GM06990 (cell line): ENCODE measurements at regions not wholly inside any gene's neighbourhood (a gene's known extent, or its start where the extent isn't known, plus 50 kb on each side); places are given as distances from the start of the nearest gene placed in this dataset.

Experiments
- DNase-seq: peaks from one replicate; pipeline ENCODE4 v3.0.0-alpha.2; 2011; ENCODE audit not compliant: insufficient read length; ENCODE audit errors: extremely low read depth
- H3K27me3 ChIP-seq: replicated peaks from 2 replicates; pipeline ENCODE4 v1.6.0; 2011; ENCODE audit warnings: low read length; ENCODE audit not compliant: control insufficient read depth, insufficient read depth
- H3K36me3 ChIP-seq: 2 replicates; pipeline ENCODE4 v1.5.1; 2011; ENCODE audit warnings: low read length; ENCODE audit not compliant: control insufficient read depth, insufficient read depth
- H3K4me3 ChIP-seq: replicated peaks from 2 replicates; pipeline ENCODE4 v1.5.1; 2011; ENCODE audit warnings: low read depth, mild to moderate bottlenecking, control low read depth, low read length
- TF ChIP-seq, protein P1 (sequence below): IDR thresholded peaks from 2 replicates; pipeline ENCODE4 v1.5.1; 2011; ENCODE audit warnings: low read length, control low read depth, mild to moderate bottlenecking, inconsistent platforms; ENCODE audit not compliant: insufficient read depth, poor library complexity, severe bottlenecking

DNA sequence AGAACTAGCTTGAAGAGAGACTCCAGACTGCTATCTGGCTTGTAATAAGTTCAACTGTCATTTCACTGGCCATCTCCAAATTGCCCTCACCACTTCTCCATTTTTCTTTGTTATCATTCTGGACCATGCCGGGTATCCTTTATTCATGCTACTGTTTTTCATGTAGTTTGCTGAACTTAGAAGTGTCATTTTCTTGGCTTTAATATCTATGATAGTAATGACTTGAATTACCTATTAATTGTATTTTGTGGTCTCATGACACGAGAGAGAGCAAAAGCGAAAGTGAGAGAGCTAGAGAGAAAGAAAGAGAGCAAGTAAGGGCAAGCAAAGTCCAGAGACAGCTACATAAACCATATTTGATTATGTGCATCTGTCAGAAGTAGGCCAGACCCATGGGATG, 184.9 kb upstream of the ATP1B1 start:
- DNase-seq: peak; percentile 4
- Histone ChIP-seq H3K4me3 (peak overlapping the region; percentile 32), H3K36me3 (no peaks in the 10 kb centered on the region), H3K27me3 (no peaks in the 10 kb centered on the region)
- TF ChIP-seq, protein P1, sequence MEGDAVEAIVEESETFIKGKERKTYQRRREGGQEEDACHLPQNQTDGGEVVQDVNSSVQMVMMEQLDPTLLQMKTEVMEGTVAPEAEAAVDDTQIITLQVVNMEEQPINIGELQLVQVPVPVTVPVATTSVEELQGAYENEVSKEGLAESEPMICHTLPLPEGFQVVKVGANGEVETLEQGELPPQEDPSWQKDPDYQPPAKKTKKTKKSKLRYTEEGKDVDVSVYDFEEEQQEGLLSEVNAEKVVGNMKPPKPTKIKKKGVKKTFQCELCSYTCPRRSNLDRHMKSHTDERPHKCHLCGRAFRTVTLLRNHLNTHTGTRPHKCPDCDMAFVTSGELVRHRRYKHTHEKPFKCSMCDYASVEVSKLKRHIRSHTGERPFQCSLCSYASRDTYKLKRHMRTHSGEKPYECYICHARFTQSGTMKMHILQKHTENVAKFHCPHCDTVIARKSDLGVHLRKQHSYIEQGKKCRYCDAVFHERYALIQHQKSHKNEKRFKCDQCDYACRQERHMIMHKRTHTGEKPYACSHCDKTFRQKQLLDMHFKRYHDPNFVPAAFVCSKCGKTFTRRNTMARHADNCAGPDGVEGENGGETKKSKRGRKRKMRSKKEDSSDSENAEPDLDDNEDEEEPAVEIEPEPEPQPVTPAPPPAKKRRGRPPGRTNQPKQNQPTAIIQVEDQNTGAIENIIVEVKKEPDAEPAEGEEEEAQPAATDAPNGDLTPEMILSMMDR: no peak

DNA sequence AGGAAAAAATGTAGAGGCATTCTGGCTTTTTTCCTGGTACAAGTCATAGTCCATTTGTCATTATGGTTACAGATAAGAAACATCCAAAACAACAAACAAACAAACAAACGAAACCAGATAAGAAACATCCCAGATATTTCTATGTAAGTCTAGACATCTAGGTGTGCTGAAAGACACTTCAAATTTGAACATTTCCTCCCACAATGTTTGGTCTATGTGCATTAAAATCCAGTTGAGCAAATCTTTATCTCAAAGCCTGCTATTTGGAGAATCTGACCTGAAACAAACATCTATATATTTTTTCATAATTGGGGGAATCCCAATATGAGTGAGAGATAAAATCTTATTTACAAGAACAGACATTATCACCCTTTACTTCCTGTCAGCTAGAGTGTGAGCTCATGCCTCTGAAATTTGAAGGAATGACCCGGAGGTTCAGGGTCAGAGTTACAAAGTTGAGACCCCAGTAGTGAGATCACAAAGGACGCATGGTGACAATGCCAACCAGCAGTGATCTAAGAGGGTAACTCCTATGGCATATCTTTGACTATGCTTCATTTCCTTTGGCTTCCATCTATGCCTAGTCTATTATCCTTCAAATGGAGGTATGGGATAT, 182.9 kb upstream of the ATP1B1 start:
- Histone ChIP-seq H3K27me3 (no peaks in the 10 kb centered on the region), H3K36me3 (no peaks in the 10 kb centered on the region), H3K4me3 (no peak overlapping the region)
- TF ChIP-seq, protein P1: no peak
- no peak for DNase-seq

DNA sequence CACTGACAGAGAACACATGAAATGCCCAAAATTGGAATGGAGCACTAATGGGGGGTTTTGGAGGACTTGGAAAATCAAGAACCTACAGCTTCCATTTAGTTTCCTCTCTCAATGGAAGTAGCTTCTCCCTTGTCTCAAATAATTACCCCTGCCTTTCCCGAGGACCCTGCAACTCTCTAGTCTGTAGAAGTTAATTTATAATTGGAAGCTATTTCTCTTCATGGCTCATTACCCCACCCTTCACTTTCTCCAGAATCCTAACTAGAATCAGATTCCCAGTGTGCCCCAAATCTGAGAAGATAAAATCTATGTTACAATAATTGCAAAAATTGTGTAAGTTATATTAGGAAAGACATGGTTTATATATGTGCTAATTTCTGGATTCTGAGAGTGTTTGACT, 181.5 kb upstream of the ATP1B1 start:
- TF ChIP-seq, protein P1: no peak
- H3K36me3 ChIP-seq: no peaks in the 10 kb centered on the region
- H3K4me3 ChIP-seq: no peak overlapping the region
- no peak for DNase-seq
- H3K27me3 ChIP-seq: no peaks in the 10 kb centered on the region

DNA sequence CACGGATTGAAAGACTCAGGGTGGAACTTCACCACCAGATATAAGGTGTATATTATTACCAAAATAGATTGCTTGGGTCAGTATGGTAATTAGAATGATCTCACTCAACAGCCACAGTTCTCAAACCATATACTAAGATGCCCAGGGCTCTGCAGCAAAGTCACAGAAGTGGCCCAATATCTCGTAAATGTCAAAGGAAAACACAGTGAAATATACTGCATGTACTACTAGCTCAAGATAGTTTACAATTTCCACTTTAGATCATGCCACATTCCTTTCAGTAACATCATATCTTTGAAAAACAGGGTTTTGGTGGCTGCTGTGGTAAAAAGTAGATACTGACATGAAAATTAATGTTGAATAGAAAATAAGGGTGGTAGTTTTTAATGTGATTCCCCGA, 180.3 kb upstream of the ATP1B1 start:
- no peak for DNase-seq
- H3K27me3 ChIP-seq: no peaks in the 10 kb centered on the region
- H3K4me3 ChIP-seq: no peak overlapping the region
- no peaks in the 10 kb centered on the region for H3K36me3 ChIP-seq
- TF ChIP-seq, protein P1: no peak

GRCh38 chr1:168932539-168932938, 174.0 kb upstream of the ATP1B1 start:
- no peaks in the 10 kb centered on the region for H3K36me3 ChIP-seq
- TF ChIP-seq, protein P1: no peak

More at GRCh38 chr1:168932539-168932938, 174.0 kb upstream of the ATP1B1 start:
- Histone ChIP-seq H3K4me3 (no peak overlapping the region), H3K27me3 (no peaks in the 10 kb centered on the region)
- DNase-seq: no peak
